Gastrocnemius medialis (tissue), 4 donors: ENCODE measurements at regions not wholly inside any gene's neighbourhood (a gene's known extent, or its start where the extent isn't known, plus 50 kb on each side); places are given as distances from the start of the nearest gene placed in this dataset.

Source experiments
- ATAC-seq, 2 donors: fragments of 150-250 bp; one replicate each; pipeline ENCODE4 v1.9.1; 2016
- DNase-seq, 2 donors: peaks; one replicate each; pipeline ENCODE4 v3.0.0-alpha.2; 2019
- H3K27ac ChIP-seq, 4 donors: fragments of 200-600 bp; sonication (generic); 1 replicate in 1 of 4; 2 replicates in 3 of 4; pipeline ENCODE4 v1.5.1; 2016 to 2018; ENCODE audit warnings: mild to moderate bottlenecking in 2 of 4, moderate library complexity in 1 of 4
- H3K27me3 ChIP-seq, 3 donors: fragments of 200-600 bp; sonication (generic) in 2 of 3; 1 replicate in 1 of 3; 2 replicates in 2 of 3; pipeline versions ENCODE4 v1.5.1 to v1.6.0; 2016 to 2019; ENCODE audit warnings: mild to moderate bottlenecking in 1 of 3, moderate library complexity in 1 of 3
- H3K36me3 ChIP-seq, 2 donors: fragments of 200-600 bp; sonication (generic) in 1 of 2; one replicate each; pipeline ENCODE4 v1.5.1; 2017 to 2018
- H3K4me1 ChIP-seq, 2 donors: fragments of 200-600 bp; sonication (generic) in 1 of 2; one replicate each; pipeline ENCODE4 v1.5.1; 2016 to 2017; ENCODE audit warnings: mild to moderate bottlenecking in 2 of 2
- H3K4me3 ChIP-seq, 4 donors: fragments of 200-600 bp; sonication (generic) in 3 of 4; 1 replicate in 1 of 4; 2 replicates in 3 of 4; pipeline ENCODE4 v1.5.1; 2016 to 2019; ENCODE audit warnings: mild to moderate bottlenecking in 2 of 4
- H3K9me3 ChIP-seq, 3 donors: fragments of 200-600 bp; sonication (generic) in 2 of 3; 1 replicate in 1 of 3; 2 replicates in 2 of 3; pipeline ENCODE4 v1.5.1; 2016 to 2019
- POLR2A ChIP-seq, 2 donors: fragments of 450-650 bp; IDR thresholded peaks; one replicate each; pipeline ENCODE4 v1.6.1; 2017; ENCODE audit warnings: antibody characterized with exemption in 2 of 2, mild to moderate bottlenecking in 2 of 2, moderate library complexity in 2 of 2
- in situ Hi-C, 4 donors: fragments of 200-750 bp; cut with MboI; loops; one replicate each; pipeline versions ENCODE4 v1.15.0 to v1.8.0; 2017; ENCODE audit warnings: low sequenced_read_pairs in 4 of 4
- intact Hi-C: fragments of 100-400 bp; cut with DNase I; formaldehyde crosslinking; loops from one replicate; pipeline ENCODE4 v1.15.1; 2023; ENCODE audit warnings: low total_unique reads
- TF ChIP-seq, protein P1 (sequence below), 5 experiments: fragments of 450-650 bp in 3 of 5; fragments of 200-600 bp in 2 of 5; sonication (generic) in 2 of 5; IDR thresholded peaks in 4 of 5; conservative IDR thresholded peaks in 1 of 5; 1 replicate in 4 of 5; 2 replicates in 1 of 5; pipeline ENCODE4 v1.5.1; 2016 to 2019; ENCODE audit warnings: antibody characterized with exemption in 5 of 5, mild to moderate bottlenecking in 3 of 5, moderate library complexity in 3 of 5

DNA sequence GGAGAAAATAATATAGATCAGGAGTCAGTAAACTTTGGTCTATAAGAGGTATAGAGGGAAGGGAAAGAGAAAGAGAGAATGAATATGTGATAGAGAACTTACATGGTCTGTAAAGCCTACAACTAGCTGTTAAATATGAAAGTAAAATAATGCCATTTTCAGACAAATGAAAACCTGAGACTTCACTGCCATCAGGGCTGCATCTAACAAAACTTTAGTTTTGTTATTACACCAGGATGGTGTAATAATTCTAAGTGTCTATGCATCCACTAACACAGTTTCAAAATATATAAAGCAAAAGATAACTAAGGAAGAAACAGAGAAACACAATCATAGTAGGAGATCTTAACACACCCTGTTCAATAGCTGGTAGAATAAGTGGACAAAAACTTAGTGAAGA is 217.7 kb downstream of the KLF13 start:
- Histone ChIP-seq H3K36me3 (no peaks in the 10 kb centered on the region), H3K4me3 (no peak overlapping the region), H3K9me3 (no peaks in the 10 kb centered on the region), H3K4me1 (no peaks in the 10 kb centered on the region), H3K27me3 (no peaks in the 10 kb centered on the region), H3K27ac (no peak overlapping the region)
- in situ Hi-C loops, result no loop called here
- DNase-seq (no peak), ATAC-seq (no peak)
- intact Hi-C loops, result no loop called here
- TF ChIP-seq, protein P1, sequence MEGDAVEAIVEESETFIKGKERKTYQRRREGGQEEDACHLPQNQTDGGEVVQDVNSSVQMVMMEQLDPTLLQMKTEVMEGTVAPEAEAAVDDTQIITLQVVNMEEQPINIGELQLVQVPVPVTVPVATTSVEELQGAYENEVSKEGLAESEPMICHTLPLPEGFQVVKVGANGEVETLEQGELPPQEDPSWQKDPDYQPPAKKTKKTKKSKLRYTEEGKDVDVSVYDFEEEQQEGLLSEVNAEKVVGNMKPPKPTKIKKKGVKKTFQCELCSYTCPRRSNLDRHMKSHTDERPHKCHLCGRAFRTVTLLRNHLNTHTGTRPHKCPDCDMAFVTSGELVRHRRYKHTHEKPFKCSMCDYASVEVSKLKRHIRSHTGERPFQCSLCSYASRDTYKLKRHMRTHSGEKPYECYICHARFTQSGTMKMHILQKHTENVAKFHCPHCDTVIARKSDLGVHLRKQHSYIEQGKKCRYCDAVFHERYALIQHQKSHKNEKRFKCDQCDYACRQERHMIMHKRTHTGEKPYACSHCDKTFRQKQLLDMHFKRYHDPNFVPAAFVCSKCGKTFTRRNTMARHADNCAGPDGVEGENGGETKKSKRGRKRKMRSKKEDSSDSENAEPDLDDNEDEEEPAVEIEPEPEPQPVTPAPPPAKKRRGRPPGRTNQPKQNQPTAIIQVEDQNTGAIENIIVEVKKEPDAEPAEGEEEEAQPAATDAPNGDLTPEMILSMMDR (IDR thresholded peaks at IDR 0.05 in 4 of 5, conservative IDR thresholded peaks at IDR 0.05 in 1 of 5), result no peak
- no peak for TF ChIP-seq POLR2A (IDR thresholded peaks at IDR 0.05)

DNA sequence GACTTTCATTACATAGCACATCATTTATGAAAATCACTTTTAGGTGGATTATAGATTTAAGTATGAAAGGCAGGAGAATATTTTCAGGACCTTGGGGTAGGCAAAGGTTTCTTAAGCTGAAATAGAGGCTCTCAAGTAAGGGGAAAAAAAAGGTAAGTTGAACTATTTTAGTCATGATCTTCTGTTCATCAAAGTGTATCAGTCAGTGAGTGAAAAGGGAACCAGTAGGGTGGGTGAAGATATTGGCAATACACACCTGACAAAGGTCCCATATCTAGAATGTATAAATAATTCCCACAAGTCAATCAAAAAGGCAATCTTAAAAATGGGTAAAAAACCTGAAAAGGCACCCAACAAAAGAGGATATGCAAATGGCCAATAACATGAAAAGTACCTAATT is 218.6 kb downstream of the KLF13 start:
- no peaks in the 10 kb centered on the region for H3K4me1 ChIP-seq
- TF ChIP-seq POLR2A (IDR thresholded peaks at IDR 0.05), result no peak
- TF ChIP-seq, protein P1 (IDR thresholded peaks at IDR 0.05 in 4 of 5, conservative IDR thresholded peaks at IDR 0.05 in 1 of 5), result no peak
- H3K27ac ChIP-seq, result no peak overlapping the region
- DNase-seq (no peak), ATAC-seq (no peak)
- H3K27me3 ChIP-seq, result no peaks in the 10 kb centered on the region
- intact Hi-C loops (no loop called here), in situ Hi-C loops (no loop called here)
- H3K9me3 ChIP-seq, result no peaks in the 10 kb centered on the region
- H3K36me3 ChIP-seq, result no peaks in the 10 kb centered on the region
- no peak overlapping the region for H3K4me3 ChIP-seq

DNA sequence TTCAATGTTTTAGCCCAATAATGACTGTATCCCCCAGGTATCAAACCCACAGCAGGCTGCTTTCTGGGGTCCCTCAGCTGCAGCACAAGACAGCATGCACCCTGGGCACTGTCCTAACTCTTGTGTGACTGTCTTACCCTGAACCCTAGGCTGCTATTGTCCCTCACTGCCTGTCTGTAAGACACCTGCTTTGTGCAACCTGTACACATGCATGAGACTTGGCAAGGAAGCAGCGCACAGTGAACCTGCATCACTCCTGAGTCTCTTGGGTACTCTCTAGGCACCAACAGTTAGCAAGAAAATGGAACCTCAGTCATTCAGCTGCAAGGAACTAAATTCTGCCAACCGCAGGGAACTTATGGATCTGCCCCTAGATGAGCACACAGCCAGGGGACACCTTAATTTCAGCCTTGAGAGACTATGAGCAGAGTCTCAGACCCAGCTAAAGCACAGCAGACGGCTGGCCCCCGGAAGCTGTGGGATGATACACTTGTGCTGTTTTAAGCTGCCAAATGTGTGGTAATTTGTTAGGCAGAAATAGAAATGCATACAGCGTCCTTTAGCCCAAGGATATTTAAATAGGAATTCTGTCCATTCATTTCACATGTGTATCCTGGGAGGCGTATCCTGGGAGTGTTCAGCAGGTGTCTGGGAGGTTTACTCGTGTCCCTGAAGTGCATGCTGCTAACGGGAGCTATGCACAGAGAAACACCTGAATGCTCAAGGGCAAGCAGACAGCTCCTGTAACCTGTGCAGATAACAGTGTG is 223.8 kb downstream of the KLF13 start:
- intact Hi-C loops (no loop called here), in situ Hi-C loops (no loop called here)
- Histone ChIP-seq H3K36me3 (no peaks in the 10 kb centered on the region), H3K27ac (no peak overlapping the region), H3K27me3 (no peaks in the 10 kb centered on the region), H3K4me1 (peaks cover 0 to 5% of the 10 kb centered on the region in 2 donors), H3K9me3 (no peaks in the 10 kb centered on the region), H3K4me3 (no peak overlapping the region)
- no peak for ATAC-seq
- TF ChIP-seq POLR2A (IDR thresholded peaks at IDR 0.05), result no peak
- TF ChIP-seq, protein P1 (IDR thresholded peaks at IDR 0.05 in 4 of 5, conservative IDR thresholded peaks at IDR 0.05 in 1 of 5), result no peak
- DNase-seq, result no peak

DNA sequence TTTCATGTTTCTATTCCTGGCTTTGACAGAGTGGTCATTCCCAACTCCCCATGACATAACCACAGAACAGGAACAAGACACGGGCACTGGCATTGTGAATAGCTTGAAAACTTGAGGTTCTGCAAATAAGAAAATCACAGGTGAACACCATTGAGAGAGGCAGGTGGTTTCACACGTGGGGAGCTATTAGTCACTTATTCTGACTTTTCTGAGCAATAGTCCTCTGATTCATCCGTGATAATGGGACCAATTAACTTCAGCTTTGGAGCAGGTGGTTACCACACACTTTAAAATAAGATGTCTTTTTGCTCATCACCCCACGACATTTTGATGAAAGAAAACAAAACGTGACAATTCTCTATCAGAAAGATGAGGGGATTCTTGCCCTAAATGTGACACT is 224.7 kb downstream of the KLF13 start:
- in situ Hi-C loops, result no loop called here
- Histone ChIP-seq H3K4me3 (no peak overlapping the region), H3K9me3 (no peaks in the 10 kb centered on the region), H3K27me3 (no peaks in the 10 kb centered on the region), H3K27ac (no peak overlapping the region), H3K36me3 (no peaks in the 10 kb centered on the region), H3K4me1 (peaks cover 0 to 5% of the 10 kb centered on the region in 2 donors)
- no peak for DNase-seq
- intact Hi-C loops, result no loop called here
- TF ChIP-seq, protein P1 (IDR thresholded peaks at IDR 0.05 in 4 of 5, conservative IDR thresholded peaks at IDR 0.05 in 1 of 5), result no peak
- no peak for TF ChIP-seq POLR2A (IDR thresholded peaks at IDR 0.05)
- no peak for ATAC-seq
